AG04449 (cell line): ENCODE measurements at regions not wholly inside any gene's neighbourhood (a gene's known extent, or its start where the extent isn't known, plus 50 kb on each side); places are given as distances from the start of the nearest gene placed in this dataset.

ENCODE experiments used
- CTCF ChIA-PET: fragments of 350-600 bp; formaldehyde crosslinking; extraction: SDS; loops from one replicate; lab custom pipeline; 2021; ENCODE audit warnings: antibody characterized with exemption; lab: Yijun Ruan, JAX
- POLR2A ChIA-PET: fragments of 400-600, 350-600 bp; formaldehyde crosslinking; extraction: SDS; loops from one replicate; lab custom pipeline; 2020; ENCODE audit warnings: antibody characterized with exemption, inconsistent platforms; lab: Yijun Ruan, JAX
- DNase-seq: peaks from one replicate; pipeline ENCODE4 v3.0.0-alpha.2; 2010; ENCODE audit warnings: low read depth, low spot score
- H3K4me3 ChIP-seq: 2 replicates; pipeline ENCODE4 v1.5.1; 2011; ENCODE audit warnings: low read depth, mild to moderate bottlenecking, control low read depth, low read length
- CTCF ChIP-seq: IDR thresholded peaks from one replicate; pipeline ENCODE4 v1.5.1; 2011; ENCODE audit warnings: mild to moderate bottlenecking, moderate library complexity, low read length, control low read depth, inconsistent platforms; ENCODE audit not compliant: insufficient read depth; ENCODE audit errors: missing control alignments

- ChIA-PET CTCF (interaction anchor here (0.7 to 1.7 kb wide), 4 partner anchors 9 to 338 kb away, joined by 3 to 6 read pairs (median 4); no protein-coding TSS in a partner anchor), POLR2A (no interaction called here)
- TF ChIP-seq CTCF, result no peak
- DNase-seq, result no peak
- H3K4me3 ChIP-seq, result no peak overlapping the region
These were observed 207.0 kb upstream of the MAP3K1 start for GRCh38 chr5:56608217-56608925.

- POLR2A ChIA-PET, result no interaction called here
- TF ChIP-seq CTCF, result no peak
- CTCF ChIA-PET, result interaction anchor here (0.9 to 1.7 kb wide), 3 partner anchors 10 to 337 kb away, joined by 3 to 6 read pairs (median 5); no protein-coding TSS in a partner anchor
- no peak overlapping the region for H3K4me3 ChIP-seq
- DNase-seq, result no peak
These were observed 207.8 kb upstream of the MAP3K1 start for GRCh38 chr5:56607551-56607950.

GRCh38 chr5:56607074-56607473 is 208.3 kb upstream of the MAP3K1 start:
- ChIA-PET CTCF (interaction anchor here (0.9 to 1.7 kb wide), 4 partner anchors 11 to 336 kb away, joined by 3 to 6 read pairs (median 4); no protein-coding TSS in a partner anchor), POLR2A (interaction anchor here (0.6 kb wide), 1 partner anchor 13 kb away, joined by 3 read pairs; no protein-coding TSS in a partner anchor)
- no peak for TF ChIP-seq CTCF
- no peak overlapping the region for H3K4me3 ChIP-seq
- no peak for DNase-seq

- H3K4me3 ChIP-seq, result no peak overlapping the region
- ChIA-PET POLR2A (interaction anchor here (0.6 kb wide), 1 partner anchor 14 kb away, joined by 3 read pairs; no protein-coding TSS in a partner anchor), CTCF (interaction anchor here (1.0 to 1.3 kb wide), 2 partner anchors 235 to 332 kb away, joined by 3 read pairs; no protein-coding TSS in a partner anchor)
- no peak for DNase-seq
- no peak for TF ChIP-seq CTCF
These were observed 209.2 kb upstream of the MAP3K1 start for GRCh38 chr5:56606192-56606591.

GRCh38 chr5:56605231-56605630 is 210.1 kb upstream of the MAP3K1 start:
- no peak for DNase-seq
- no peak overlapping the region for H3K4me3 ChIP-seq
- ChIA-PET POLR2A (no interaction called here), CTCF (interaction anchor here (1.1 kb wide), 1 partner anchor 335 kb away, joined by 3 read pairs; no protein-coding TSS in a partner anchor)
- no peak for TF ChIP-seq CTCF

- CTCF ChIA-PET, result interaction anchor here (0.6 to 0.9 kb wide), 2 partner anchors 227 to 330 kb away, joined by 3 read pairs; no protein-coding TSS in a partner anchor
- no peak for TF ChIP-seq CTCF
- H3K4me3 ChIP-seq, result no peak overlapping the region
- no peak for DNase-seq
- POLR2A ChIA-PET, result no interaction called here
These were observed 213.7 kb upstream of the MAP3K1 start for GRCh38 chr5:56601641-56602071.
